ENCODE measurements at regions not wholly inside any gene's neighbourhood (a gene's known extent, or its start where the extent isn't known, plus 50 kb on each side); places are given as distances from the start of the nearest gene placed in this dataset.

DNA sequence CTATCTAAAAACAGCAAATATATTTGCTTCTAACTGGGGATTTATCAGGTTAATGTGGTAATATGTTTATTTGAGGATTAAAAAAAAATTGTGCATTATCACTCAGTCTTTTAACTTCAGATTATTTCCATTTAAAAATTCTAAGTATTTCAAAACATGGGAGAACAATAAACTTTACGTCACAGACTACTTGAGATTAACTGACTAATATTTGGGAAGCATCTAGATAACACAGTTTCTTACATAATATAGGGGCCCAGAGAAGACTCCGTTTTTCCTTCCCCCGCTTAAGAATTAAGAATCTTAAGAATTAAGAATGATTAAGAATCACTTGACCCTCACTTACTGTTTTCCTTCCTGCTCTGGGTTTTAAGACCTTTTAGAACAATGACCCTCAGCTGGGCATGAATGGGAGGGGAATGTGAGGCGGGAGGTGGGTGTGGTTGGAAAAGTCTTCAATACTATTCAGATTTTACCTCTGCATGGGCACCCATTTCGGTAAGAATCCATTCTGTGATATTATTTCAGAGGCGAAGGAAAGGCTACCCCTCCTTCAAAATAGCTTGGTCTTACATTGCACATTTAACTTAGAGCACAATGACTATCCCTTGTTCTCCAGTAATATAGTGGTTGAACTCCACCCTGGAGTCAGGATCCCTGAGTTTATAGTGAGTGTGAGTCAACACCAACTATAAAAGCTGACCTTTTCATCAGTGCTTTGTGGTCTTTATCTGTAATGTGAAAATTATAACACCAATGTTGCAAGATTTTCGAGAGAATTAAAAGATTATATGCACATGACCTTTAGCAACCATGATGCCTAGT, 821.3 kb downstream of the USP25 start:
- DNase-seq, result no peak

DNA sequence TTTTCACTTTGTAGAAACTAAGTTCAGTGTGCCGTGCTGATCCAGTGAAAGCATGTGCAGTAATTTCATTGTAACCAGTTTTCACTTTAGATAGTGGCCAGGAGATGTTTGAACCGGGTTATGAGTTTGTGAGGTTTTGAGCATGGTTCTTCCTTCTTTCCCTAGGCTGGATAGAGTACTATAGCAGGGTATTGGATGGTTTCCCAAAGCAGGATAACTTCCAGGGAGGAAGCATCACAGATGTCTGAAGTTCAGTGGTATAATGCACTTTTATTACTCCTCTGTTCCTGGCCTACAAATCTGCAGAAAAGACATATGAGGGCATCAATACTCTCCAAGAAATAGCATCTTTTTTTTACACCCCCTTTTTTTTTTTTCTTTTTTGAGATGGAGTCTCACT, 823.1 kb downstream of the USP25 start:
- DNase-seq, result no peak

DNA sequence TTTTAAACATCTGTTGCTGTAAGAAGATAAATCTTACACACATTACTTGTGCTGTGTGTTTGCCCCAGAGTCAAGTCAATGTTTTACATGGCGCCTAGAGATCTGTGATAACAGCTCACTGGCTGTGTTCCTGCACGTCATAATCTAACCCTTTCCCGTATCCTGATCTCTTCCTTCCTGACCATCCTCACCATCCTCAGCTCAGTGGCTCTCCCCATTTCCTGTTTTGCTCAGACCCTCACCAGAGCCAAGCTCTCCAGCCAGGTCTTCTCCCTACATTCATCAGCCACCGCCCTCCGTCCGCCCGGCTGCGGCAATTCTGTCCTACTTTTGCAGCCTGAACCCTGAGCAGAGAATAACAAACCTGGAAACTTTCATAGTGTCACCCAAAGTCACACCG, 824.7 kb downstream of the USP25 start:
- no peak for DNase-seq

- no peak for DNase-seq
Observed at GRCh38 chr21:16563116-16563515, 833.3 kb downstream of the USP25 start.

- DNase-seq, result peak; percentile 20
Observed at GRCh38 chr21:16563795-16564194, 834.0 kb downstream of the USP25 start.

DNA sequence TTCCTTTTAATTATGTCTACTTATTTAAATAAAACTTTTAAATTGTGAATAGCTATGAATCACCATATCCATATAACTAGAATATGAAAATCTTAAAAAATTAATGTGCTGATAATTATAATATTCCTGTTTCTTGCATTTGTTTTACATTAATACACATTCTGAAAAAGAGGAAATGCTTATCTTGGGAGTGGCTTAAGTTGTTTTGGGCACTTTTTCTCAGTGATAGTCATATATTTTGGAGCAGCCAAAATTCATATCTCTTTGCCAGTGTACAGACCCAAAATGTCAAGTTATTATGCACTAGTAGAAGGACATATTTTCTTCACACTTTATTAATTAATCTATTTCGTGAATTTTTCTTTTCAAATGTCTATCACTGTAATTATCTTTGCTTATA, 838.5 kb downstream of the USP25 start:
- DNase-seq, result no peak

GRCh38 chr21:16568661-16569060, 838.9 kb downstream of the USP25 start:
- no peak for DNase-seq

GRCh38 chr21:16569679-16570078, 839.9 kb downstream of the USP25 start:
- DNase-seq, result no peak

DNA sequence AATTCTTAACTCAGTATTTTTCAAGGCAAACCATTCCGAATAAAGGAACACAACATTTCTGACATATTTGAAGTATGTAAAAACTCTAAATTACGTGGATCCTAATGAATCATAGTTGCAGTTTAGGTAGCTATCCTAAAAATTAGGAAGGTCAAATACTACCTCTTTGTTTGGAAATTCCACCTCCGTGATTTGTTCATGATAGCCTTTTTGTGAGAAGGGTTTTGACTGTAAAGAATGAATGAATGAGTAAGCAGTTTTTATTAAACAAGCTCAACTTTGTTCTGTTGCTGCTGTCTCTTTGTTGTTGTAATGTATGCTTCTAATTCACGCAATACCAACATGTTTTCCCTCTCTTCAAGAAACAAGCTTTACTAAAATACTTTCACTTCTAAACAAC, 840.4 kb downstream of the USP25 start:
- no peak for DNase-seq

DNA sequence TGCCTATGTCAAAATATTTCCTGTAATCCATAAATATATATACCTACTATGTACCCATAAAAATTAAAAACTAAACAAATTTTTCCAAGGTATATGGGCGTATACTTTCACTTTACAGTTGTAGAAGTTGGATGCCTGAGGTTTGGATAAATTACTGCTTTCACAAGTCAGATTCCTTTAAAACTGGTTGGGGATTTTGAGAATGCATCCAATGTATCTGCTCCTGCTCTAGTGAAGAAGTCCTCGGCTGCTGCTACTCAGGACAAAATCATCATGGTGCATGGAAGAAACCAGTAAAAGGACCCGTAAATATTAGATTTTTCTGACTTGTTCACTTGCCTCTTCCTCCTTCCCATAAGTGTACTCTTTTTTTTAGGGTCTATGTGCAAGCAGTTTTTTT, 841.1 kb downstream of the USP25 start:
- no peak for DNase-seq

DNA sequence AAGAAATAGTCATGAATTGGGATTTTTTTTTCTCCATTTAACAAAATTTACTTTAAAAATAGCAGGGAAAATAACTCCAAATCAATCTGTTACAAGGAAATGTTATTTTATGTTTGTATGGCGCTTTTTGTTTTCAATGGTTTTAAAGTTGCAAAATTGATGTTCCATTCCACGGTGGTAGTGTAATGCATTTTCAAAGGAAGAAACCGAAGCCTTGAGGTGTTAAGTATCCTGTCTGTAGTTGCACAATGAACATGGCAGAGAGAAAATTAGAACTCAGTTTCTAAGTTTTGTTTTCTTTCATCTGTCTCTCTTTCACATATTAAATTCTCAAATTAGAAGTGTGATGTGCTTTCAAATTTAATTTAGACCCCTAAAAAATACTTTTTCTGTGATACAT, 841.8 kb downstream of the USP25 start:
- no peak for DNase-seq

- no peak for DNase-seq
Observed at GRCh38 chr21:16572032-16572431, 842.2 kb downstream of the USP25 start.

DNA sequence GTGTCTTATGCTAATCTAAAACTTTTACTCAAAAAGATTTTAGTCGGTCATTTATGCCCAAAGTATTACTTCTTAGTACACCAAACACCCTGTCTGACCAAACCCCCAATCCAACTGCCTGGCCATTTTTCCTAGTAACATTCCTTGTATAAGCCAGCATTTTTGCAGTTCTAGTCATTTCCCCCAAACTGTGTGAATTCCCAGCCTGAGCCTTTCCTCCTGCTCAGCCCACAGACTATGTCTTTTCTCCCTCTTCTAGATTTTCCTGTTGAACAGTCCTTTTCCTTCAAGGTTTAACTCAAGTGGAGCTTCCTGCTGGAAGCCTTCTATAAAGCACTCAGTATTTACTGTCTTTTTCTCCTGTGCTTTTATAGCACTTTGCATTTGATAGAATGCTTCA, 843.8 kb downstream of the USP25 start:
- no peak for DNase-seq

- no peak for DNase-seq
Observed at GRCh38 chr21:16577975-16578374, 848.2 kb downstream of the USP25 start.

- DNase-seq, result peak; percentile 12
Observed at GRCh38 chr21:16578912-16579311, 849.1 kb downstream of the USP25 start.

GRCh38 chr21:16579538-16579937, 849.8 kb downstream of the USP25 start:
- DNase-seq, result peak; percentile 47

DNA sequence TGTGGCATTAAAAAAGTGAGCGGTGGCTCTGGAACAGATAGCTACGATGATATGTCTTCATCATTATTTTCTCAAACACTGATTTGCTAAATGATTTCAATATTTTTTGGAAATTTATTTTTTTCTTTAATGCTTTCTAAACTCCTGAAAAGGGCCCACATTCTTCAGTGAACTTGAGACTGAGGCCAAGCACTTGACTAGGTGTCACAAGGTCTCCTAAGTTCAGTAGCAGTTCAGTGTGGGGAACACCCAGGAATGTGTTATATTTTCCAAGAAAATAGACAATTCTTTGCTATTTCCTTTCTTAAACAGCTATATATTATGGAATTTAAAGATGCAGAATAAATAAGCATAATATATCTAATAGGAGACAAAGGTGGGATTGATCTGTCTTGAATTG, 850.9 kb downstream of the USP25 start:
- no peak for DNase-seq

DNA sequence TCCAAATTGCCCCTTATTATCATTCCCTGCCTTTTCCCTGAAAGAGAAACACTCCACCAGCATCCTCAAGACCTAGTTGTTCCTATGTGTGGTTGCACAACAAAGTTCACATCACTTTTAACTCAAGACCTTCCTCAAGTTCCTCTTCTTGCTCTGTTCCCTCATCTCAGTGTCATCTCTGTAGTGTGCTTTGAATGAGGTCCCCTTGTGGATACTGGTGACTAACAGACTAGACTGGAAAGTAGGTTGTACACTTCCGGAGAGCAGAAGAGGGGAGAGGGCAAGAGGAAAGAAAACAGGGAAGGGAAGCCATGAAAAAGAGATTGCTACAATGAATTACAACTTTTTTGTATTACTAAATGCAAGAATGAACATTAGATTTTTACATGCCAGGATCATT, 853.8 kb downstream of the USP25 start:
- DNase-seq, result no peak

DNA sequence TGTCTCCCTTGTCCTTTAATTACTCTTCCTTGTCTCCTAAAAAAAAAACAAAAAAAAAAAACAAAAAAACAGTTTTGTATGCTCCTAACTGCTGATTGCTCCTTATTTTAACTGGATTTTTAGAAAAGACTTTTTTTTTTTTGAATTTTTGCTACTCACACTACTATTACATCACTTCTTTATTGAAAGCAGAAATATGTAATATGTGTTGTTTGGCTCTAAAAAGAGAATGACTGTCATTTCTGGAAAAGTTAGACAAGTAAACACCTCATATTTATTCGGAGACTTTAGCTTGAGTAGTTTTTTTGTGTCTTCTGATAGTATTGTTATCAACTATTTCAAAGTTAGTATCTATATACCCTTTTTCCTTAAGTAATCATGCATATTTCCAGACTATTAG, 855.0 kb downstream of the USP25 start:
- DNase-seq, result no peak

- no peak for DNase-seq
Observed at GRCh38 chr21:16585896-16586295, 856.1 kb downstream of the USP25 start.

DNA sequence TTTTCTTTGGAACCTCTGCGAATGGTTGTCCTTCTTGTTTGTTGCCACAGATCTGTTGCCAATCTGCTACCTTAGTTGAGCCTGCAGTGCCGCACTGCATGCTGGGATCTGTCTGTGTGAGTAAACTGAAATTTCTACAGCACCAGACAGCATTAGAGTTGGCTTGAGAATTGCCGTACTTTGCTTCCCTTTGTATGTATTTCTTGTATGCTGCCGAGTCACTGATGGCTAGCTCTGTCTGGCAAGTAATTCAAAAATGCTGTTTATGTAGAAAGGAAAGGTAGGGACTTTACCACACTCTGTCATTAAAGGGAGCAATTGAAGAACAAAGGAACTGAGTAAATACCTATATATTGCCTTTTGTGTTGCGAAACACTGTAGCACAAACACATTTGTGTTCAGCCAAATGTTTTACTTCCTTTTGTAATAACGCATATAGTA, 857.4 kb downstream of the USP25 start:
- DNase-seq, result no peak

GRCh38 chr21:16587681-16588375, 858.0 kb downstream of the USP25 start:
- DNase-seq, result no peak

DNA sequence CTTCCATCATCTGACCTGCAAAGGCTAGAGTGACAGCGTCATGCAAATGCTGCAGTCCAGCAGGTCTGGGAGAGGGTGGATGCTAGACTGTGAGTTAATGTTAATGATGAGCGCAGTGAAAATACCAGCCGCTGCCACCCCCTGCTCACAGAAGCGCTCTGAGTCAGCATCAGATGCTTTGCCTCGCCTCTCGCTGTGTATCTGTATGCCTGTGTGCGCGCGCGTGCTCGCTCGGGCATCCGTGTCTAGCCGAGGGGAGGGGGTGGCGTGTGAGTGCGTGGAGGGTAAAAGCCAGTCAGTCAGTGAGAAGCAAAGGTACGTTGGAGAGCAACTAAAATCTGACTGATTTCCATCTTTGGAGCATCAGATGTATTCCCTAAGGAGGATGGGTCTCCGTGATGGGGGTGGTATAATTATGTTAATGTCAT, 858.7 kb downstream of the USP25 start:
- DNase-seq, result peak; percentile 54
